Skin epidermis (tissue), 12 donors: ENCODE measurements at regions not wholly inside any gene's neighbourhood (a gene's known extent, or its start where the extent isn't known, plus 50 kb on each side); places are given as distances from the start of the nearest gene placed in this dataset.
"Not testable (repeated sequence)": the region's sequence is repeated elsewhere in the genome, so short reads cannot be mapped to it uniquely, and the experiment has no call there.

ENCODE experiments used
- H3K27ac ChIP-seq, 21 experiments: fragments of 200-600 bp; sonication (generic) in 11 of 21; one replicate each; pipeline ENCODE4 v1.5.0; 2020; ENCODE audit warnings: mild to moderate bottlenecking in 3 of 21, inconsistent platforms in 2 of 21, moderate library complexity in 2 of 21
- H3K4me3 ChIP-seq, 7 experiments: fragments of 200-600 bp; sonication (generic) in 2 of 7; one replicate each; pipeline ENCODE4 v1.5.0; 2020; ENCODE audit warnings: inconsistent platforms in 2 of 7, mild to moderate bottlenecking in 2 of 7, moderate library complexity in 1 of 7

DNA sequence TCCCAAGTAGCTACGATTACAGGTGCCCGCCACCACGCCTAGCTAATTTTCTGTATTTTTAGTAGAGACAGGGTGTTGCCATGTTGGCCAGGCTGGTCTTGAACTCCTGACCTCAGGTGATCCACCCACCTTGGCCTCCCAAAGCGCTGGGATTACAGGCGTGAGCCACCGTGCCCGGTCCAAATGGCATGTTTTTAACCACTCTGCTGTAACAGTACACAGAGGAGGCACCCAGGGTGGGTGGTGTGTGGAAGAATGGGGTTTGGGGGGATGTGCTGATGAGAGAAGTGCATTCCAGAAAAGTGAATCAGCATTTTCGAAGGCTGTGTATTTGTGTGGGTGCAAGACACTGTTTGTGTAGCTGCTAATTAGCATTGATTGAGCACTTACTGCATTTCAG, 78.1 kb upstream of the SH3PXD2B start:
- not testable (repeated sequence) for H3K27ac ChIP-seq, H3K4me3 ChIP-seq

DNA sequence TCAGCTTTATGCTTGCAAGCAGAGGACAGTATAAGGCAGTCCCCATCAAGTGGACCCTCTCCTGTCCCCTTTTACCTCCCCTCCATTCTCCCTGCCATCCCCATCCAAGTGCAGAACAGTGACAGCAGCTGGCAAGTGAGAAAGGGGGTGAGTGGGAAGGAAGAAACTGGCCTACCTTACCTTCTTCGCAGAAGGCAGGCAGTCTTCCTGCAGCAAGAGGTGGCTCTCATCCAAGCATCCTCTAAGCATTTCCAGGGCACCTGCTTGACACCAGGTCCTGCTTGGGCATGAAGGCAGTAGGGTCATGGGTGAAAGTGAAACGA, 77.3 kb upstream of the SH3PXD2B start:
- Histone ChIP-seq H3K4me3 (no peak overlapping the region), H3K27ac (no peak overlapping the region)

DNA sequence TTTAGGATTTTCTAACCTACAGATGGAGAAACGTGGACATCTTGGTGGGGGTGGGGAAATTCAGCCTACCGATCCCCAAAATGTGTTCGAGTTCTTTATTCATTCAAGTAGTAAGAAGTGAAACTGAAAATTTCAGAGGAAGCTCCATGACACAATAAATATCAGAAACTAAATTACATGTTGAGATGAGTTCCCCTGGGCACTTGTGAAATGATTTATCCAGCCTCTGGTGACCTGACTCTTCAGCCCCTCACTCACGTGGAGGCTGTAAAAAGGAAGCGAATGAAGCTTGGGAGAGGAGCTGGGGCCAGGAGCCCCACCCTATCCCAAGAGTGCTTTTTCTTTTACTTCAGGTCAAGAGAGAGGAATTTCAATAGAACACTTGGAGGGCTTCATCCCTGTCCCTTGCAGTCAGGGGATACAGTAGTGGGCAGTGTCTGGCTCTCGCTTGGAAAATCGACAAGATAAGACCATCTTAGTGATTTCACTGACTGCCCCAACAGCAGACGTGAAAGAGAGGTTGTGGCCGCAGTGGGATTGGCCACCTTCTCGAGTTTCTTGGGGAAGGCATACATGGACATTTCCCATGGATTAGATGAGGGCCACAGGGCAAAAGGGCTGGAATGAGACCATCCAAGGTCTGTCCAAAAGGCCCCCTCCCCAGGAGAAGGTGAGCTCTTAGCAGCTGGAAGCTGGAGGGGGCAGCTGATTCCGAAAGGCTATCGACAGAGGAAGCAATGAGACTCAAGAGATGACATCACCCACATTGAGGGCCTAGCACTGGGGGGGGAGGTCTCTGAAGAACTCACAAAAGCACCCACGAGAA, 76.8 kb upstream of the SH3PXD2B start:
- Histone ChIP-seq H3K27ac (no peak overlapping the region), H3K4me3 (no peak overlapping the region)

DNA sequence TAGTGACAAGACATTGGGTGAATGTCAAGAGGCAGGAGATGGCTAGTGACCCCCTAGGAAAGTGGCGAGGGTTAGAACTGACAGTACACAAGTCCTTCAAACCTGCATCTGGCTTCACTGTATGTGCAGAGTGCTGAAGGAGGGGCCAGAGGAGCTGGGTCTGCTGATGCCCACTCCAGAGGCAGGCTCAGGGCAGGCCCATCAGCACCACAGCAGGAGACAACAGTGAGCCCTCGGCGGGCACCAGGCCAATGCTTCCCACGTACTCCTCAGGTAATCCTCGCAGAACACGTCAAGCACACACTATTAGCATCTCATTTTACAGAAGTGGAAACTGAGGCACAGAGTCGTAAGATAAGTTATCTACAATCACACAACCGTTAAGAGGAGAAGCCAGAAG, 76.1 kb upstream of the SH3PXD2B start:
- H3K27ac ChIP-seq: no peak overlapping the region

DNA sequence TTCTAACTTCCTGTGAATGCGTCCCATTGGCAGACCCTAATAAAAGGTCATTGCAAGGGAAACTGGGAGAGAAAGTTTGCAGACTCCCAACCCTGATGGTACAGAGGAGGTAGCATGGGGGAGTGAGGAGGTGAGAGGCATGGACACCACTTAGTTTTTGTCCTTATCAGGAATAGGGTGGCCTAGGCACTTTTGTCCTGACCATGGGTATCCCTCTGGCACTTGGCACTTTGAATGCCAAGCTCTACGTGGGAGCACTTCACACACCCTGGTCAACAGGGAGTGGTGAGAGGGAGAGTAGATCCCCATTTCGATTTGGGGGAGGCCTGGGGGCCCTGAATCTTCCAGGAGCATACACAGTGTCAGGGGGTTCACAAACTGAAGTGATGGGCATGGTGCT, 75.6 kb upstream of the SH3PXD2B start:
- Histone ChIP-seq H3K4me3 (no peak overlapping the region), H3K27ac (no peak overlapping the region)

More for the DNA sequence above, 76.1 kb upstream of the SH3PXD2B start:
- no peak overlapping the region for H3K4me3 ChIP-seq

DNA sequence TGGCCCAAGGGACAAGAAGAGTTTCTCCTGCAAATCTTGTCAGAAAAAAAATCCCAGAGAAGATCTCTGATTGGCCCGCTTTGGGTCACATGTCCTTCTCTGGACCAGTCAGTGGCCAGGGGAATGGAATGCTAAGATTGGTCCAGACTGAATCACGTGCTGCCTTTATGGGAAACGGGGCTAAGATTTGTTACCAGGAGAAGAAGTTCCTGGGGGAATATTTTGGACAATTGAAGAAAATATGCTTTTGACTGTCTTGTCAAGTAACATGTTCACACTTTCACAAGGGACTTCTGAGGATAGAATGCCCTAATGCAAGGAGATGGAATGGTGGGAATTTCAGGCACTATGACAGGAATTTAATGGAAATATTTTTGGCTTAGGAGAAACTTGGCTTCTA, 74.1 kb upstream of the SH3PXD2B start:
- no peak overlapping the region for H3K4me3 ChIP-seq
- peak overlapping the region in 1 of 21 experiments; percentile 46 for H3K27ac ChIP-seq

DNA sequence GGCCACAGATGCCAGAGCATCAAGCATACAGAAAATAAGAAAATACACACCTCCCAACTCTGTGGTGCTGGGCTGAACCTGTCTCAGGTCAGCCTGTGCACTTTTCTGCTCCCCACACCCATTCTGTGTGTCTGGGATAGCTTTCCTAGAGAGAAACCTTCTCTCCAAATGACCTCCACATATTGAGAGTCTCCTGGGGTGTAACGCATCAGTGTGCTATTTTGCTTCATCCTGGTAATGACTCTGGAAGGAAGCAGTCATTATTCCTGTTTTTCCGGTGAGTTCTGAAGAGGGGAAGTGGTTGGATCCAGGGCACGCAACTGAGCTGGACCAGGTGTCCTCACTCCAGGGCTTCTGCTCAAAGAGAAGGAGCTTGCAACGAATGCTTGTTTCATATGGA, 73.2 kb upstream of the SH3PXD2B start:
- H3K4me3 ChIP-seq: no peak overlapping the region
- H3K27ac ChIP-seq: no peak overlapping the region

DNA sequence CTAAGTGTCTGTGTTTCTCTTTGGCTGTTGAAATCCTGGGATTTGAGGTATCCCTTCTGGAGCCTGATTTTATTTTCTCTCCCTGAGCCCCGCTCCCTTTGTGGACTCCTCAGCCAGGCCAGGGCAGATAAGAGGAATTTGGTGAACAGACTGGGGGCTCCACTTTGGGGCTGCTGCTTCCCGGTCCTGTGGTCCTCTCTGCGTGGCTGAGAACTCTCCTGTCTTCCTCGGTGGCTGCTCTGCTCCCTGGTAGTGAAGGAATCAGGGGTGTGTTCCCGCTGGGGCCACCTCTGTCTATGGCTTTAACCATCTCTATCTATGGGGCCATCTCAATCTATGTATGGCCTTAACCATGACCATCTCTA, 71.7 kb upstream of the SH3PXD2B start:
- Histone ChIP-seq H3K4me3 (no peak overlapping the region), H3K27ac (no peak overlapping the region)

DNA sequence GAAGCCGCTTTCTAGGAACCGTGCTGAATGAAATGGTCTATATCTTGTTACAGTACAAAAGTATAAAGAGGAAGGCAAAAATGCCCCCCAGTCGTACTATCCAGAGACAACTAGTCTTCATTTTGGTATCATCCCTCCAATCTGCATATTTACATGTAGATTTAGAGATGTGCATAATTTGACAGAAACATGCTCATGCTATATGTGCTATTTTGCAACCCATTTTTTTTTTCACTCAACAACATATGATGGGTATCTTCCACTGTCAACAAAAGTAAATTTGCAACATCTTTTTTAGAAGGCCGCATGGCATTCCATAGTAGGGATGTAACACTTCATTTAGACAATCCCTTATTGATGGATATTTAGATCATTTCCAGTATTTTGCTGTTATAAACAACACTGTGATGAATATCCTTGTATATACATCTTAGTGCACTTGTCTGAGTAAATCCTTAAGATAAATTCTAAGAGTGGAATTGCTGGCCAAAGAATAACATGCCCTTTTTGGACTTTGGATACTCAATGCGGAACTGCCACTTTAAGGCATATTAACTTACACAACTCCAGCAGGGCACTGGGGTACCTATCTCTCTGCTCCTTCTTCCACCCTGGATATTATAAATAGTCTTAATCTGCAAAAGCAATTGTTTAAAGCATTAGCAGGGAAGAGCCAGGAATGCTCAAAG, 71.1 kb upstream of the SH3PXD2B start:
- H3K4me3 ChIP-seq: no peak overlapping the region
- H3K27ac ChIP-seq: no peak overlapping the region

DNA sequence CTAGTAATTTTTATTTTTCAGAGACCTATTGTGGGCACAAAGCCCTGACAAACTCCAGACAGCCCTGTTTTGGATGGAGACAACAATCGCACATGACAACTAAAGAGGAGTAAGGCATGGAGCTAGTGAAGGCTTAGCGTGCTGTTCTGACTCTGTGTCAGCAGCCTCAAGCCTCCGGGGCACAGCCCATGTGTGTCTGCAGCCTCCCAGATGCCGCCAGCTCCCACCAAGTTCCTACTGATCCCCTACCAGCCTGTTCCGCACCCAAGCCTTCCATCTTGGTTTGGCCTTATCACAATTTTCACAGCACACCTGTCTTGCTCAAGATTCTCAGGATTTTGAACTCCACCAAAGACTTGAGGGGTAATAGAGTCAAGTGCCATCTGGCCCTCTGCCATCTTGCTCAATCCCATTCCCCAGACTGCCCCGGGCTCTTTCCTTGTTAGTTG, 70.3 kb upstream of the SH3PXD2B start:
- Histone ChIP-seq H3K27ac (no peak overlapping the region), H3K4me3 (no peak overlapping the region)

DNA sequence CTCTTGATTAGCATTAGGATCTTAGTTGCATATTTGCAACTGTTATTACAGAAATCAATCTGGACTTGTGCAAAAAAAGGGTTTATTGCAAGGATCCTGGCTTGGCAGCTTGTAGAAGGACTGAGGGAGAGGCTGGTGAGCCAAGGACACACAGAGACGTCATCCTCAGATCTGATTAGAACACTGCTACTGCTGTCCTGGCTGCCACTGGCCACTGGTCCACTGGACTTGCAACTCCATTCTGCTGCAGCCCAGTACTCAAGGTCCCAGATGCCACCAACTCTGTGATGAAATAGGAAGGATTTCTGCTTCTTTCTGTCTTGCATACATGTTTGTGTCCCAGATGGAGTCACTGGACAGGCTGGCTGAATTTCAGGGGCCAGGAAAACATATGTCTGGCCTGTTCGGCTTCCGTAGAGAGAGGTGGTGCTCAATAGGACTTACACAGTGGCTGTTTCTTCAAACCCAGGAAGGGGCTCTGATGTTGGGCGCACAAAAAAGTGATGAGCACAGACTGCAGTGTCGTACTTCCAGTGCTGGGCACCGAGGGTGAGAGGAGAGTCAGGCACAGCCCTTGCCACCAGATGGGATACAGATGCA, 68.9 kb upstream of the SH3PXD2B start:
- no peak overlapping the region for H3K4me3 ChIP-seq
- no peak overlapping the region for H3K27ac ChIP-seq

DNA sequence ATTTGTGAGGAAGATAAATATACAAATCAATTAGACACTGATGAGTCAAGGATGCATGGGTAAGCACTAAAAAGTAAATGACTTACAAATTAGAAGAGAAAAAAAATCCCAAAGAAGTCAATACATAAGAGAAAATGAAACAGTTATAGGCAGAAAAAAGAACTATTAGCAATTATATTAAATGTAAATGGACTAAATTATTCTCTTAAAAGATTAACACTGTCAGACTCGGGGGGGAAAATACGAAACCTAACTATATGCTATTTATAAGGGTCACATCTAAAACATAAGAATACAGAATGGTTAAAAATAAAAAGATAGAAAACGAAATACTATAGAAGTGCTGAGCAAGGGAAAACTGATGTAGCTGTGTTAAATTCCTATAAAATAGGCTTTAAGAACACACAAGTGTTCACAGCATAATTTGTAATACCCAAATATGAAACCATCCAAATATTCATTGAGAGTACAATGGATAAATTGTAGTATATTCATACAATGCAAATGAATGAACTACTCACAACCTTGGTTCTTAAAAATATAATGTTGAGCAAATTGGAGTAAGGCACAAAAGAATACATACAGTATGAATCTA, 67.1 kb upstream of the SH3PXD2B start:
- no peak overlapping the region for H3K4me3 ChIP-seq
- no peak overlapping the region for H3K27ac ChIP-seq

DNA sequence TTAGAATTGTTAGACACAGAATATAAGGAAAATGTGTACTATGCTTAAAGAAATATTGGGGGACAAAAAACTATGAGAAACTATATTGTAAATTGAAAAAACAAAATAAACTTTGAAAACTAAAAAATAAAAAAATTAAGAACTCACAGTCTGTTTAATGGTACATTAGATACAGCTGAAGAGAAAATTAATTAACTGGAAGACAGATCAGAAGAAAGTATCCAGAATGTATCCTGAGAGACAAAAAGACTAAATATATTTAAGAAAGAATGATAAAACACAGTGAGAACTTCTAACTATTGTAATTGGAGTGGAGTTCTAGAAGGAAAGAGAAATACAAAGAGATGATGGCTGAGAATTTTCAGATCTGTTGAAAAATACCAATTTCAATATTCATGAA, 57.6 kb upstream of the SH3PXD2B start:
- Histone ChIP-seq H3K27ac (no peak overlapping the region), H3K4me3 (no peak overlapping the region)

DNA sequence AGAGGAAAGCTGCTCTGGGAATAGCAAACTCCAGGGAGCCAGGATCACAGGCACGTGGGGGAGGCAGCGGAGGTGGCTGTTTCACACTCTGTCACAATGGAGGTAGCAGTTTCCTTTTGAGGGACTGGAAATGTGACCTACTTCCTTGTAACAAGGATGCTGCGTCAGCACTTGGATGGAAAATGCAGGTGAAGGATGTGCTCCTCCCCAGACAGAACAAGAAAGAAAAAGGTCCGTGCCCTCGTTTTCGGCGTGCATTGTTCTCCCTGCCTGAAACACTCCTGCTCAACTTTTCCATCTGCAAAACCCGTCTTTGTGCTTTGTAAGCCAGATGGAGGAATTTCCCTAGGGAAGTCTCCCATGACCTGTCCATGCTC, 55.1 kb upstream of the SH3PXD2B start:
- H3K4me3 ChIP-seq: no peak overlapping the region
- H3K27ac ChIP-seq: peak overlapping the region in 4 of 21 experiments; percentile 23 to 50 (median 44)

DNA sequence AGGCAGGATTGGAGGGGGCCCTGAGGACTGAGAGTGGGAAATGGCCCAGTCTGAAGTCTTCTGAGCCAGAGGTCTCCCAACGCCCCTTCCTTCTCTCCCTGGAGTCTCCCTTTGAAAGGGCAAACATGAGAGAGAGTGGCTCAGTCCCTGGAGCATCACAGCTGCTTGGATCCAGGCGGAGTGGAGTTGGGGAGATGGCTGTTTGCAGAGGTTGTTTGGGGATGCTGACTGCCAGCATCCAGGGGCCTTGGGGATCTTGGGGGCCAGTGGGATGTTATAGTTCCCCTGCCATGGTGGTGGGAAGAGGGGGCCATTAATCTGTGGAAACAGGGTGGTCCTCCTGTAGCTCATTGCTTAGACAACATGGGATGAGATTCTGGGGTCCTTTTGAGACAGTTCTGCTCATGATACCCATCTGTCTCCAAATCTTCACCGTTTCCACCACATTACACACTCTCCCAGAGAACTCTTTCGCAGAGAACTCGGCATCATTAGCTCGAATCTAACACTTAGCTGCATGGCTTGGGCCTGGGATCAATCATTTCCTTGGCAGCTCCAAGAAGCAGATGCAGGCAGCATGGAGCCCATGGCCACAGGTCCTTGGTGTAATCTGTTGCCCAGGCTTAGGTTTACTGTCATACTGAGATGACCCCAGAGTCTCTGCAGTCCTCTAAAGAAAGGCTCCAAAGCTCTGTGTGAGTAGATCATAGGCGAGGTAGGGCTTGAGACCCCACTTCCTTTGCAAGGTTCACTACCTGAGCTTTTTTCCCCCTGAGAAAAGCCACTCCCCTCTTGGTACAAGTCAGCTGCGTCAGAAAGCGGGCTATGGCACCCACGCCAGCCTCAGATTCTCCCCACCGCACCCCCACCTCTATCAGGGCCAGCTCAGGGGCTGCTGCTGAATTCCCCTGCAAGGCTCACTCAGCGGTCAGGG, 54.4 kb upstream of the SH3PXD2B start:
- Histone ChIP-seq H3K4me3 (no peak overlapping the region), H3K27ac (peak overlapping the region in 7 of 21 experiments; percentile 15 to 57 (median 39))

DNA sequence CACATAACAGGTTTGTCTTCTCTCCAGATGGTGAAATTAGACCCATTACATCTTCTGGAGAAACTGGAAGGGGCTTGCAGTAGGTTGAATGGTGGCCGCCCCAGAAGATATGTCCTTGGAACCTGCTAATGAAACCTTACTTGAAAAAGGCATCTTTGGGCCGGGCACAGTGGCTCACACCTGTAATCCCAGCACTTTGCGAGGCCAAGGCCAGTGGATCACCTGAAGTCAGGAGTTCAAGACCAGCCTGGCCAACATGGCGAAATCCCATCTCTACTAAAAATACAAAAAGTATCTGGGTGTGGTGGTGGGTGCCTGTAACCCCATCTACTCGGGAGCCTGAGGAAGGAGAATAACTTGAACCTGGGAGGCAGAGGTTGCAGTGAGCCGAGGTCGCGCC, 53.2 kb upstream of the SH3PXD2B start:
- H3K4me3 ChIP-seq, H3K27ac ChIP-seq: not testable (repeated sequence)

DNA sequence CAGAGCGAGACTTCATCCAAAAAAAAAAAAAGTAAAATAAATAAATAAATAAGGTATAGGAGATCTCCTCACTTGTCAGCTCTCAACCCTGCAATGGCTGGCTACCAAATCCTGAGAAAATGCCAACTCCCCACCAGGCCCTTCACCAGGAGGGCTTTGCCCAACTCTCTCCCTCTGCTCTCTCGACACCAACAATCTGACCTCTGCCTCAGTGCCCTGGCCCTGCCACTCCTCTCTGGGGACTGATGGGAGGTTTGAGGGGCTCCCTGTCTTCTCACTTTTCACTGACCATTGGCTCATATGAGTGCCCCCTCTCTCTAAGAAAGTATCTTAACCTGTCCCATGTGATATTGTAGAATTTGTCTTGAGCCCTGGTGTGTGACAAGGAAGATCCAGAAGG, 52.6 kb upstream of the SH3PXD2B start:
- H3K27ac ChIP-seq: no peak overlapping the region
- H3K4me3 ChIP-seq: no peak overlapping the region

DNA sequence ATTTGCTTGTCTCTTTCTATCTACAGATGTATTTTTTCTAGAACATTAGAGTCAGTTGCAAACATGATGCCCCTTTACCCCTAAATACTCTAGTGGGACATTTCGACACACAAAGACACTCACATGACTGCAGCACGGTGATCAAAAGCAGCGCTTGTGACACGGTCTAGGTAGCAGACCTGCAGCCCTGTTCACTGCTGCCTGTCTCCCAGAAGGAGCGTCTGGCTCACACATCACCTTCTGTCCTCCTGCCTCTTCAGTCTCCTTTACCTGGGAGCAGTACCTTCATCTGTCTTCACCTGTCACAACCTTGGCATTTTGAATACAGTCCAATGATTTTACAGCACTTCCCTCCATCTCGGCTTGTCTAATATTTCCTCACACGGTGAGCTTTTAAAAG, 51.9 kb upstream of the SH3PXD2B start:
- Histone ChIP-seq H3K4me3 (no peak overlapping the region), H3K27ac (no peak overlapping the region)

DNA sequence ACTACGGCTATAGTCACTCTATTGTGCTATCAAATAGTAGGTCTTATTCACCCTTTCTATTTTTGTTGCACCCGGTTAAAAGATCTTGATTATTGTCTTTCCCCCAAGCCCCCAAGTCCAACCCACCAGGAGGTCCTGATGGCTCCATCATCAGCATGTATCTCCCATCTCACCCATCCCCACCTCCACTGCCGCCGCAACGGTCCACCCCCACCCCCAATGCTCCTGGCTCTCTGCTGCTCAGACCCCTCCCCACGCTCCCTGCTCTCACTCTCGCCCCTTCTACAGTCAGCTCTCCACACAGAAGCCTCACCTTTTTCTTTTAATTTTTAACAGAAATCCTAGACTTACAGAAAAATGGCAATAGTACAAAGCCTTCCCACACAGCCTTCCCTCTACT, 51.5 kb upstream of the SH3PXD2B start:
- H3K27ac ChIP-seq: no peak overlapping the region
- H3K4me3 ChIP-seq: no peak overlapping the region

DNA sequence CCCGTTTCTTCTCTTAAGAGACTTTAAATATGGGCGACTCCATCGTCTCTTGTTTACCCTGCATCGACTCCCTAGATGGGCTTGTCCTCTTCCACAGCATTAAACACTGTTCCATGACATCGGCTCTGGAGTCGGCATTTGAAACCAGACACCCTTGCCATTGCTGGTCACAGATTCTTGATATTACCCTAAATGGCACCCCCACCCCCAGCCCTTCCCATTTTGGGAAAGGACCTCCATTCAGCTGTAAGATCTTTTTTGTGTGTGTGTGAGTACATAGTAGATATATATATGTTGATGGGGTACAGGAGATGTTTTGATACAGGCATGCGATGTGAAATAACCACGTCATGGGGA, 51.1 kb upstream of the SH3PXD2B start:
- no peak overlapping the region for H3K27ac ChIP-seq

More for the DNA sequence above, 51.1 kb upstream of the SH3PXD2B start:
- H3K4me3 ChIP-seq: no peak overlapping the region
